Transverse colon (tissue), 4 donors: ENCODE measurements at regions not wholly inside any gene's neighbourhood (a gene's known extent, or its start where the extent isn't known, plus 50 kb on each side); places are given as distances from the start of the nearest gene placed in this dataset.

Source experiments
- CTCF ChIP-seq, 5 experiments: fragments of 200-600 bp in 3 of 5; fragments of 450-650 bp in 2 of 5; sonication (generic) in 3 of 5; IDR thresholded peaks; 1 replicate in 2 of 5; 2 replicates in 3 of 5; pipeline ENCODE4 v1.5.1; 2016 to 2017; ENCODE audit warnings: antibody characterized with exemption in 5 of 5, inconsistent platforms in 3 of 5, mild to moderate bottlenecking in 2 of 5, moderate library complexity in 1 of 5
- EP300 ChIP-seq: sonication (generic); formaldehyde crosslinking; IDR thresholded peaks from one replicate; pipeline ENCODE4 v1.6.1; 2017; ENCODE audit warnings: antibody characterized with exemption, low read depth
- POLR2A ChIP-seq: fragments of 450-650 bp; IDR thresholded peaks from one replicate; pipeline ENCODE4 v1.6.1; 2016; ENCODE audit warnings: antibody characterized with exemption, mild to moderate bottlenecking, moderate library complexity
- POLR2AphosphoS5 ChIP-seq, 3 donors: sonication (generic); formaldehyde crosslinking; IDR thresholded peaks; one replicate each; pipeline ENCODE4 v1.6.1; 2016; ENCODE audit warnings: antibody characterized with exemption in 3 of 3

DNA sequence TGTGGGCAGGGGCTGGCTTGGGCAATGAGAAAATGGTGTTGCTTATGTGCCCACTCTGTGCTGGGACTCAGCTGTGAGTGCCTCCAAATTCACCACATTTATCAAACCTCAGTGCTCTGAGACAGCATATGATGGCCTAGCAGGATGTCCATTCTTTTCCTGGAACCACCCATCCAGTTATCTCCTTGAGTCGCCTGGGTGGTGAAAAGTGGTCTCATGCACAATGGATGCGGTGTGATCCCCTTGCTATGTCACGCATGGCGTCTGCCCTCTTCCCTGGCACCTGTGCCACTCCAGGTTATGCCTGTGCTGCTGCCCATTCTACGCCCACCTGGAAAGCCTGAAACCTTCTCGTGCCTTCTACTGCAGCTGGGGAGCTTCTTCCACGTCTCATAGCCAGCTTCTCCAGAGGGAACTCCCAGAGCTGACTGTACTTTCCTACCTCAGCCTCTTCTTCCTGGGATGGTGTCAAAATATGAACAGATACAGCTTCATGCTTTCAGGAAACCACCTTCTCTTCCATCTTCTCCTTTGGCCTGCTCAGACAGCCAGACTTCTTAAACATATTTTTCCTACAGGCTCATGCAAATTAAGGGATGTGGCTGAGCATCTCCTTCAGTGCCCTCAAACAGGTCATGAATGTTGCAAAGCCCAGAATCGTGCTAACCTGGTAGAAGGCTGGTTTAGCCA, 147.3 kb downstream of the PFKFB3 start:
- TF ChIP-seq CTCF (IDR thresholded peaks at IDR 0.05), result no peak
- TF ChIP-seq POLR2AphosphoS5 (IDR thresholded peaks at IDR 0.05), result no peak
- no peak for TF ChIP-seq EP300
- TF ChIP-seq POLR2A, result no peak
